Motor neuron (in vitro differentiated cells): ENCODE measurements at regions not wholly inside any gene's neighbourhood (a gene's known extent, or its start where the extent isn't known, plus 50 kb on each side); places are given as distances from the start of the nearest gene placed in this dataset.

Experiments
- ATAC-seq, 8 experiments: fragments of 200-7000 bp; cut with Tn5 transposase; replicated peaks in 6 of 8; 2 replicates each; pipeline ENCODE4 v1.8.0; 2021; ENCODE audit warnings: mild to moderate bottlenecking in 8 of 8, moderate library complexity in 8 of 8
- H3K27ac ChIP-seq, 2 donors: fragments of 250-450 bp; sonication (Bioruptor Pico); 2 replicates each; pipeline ENCODE4 v1.9.0; 2021; ENCODE audit warnings: antibody characterized with exemption in 2 of 2, mild to moderate bottlenecking in 2 of 2, moderate library complexity in 1 of 2
- H3K4me1 ChIP-seq, 2 donors: fragments of 250-450 bp; sonication (Bioruptor Pico); replicated peaks in 1 of 2; 2 replicates each; pipeline ENCODE4 v1.6.1; 2021; ENCODE audit warnings: antibody characterized with exemption in 2 of 2, mild to moderate bottlenecking in 2 of 2, moderate library complexity in 1 of 2
- H3K4me3 ChIP-seq, 5 donors: fragments of 250-450 bp; sonication (Bioruptor Pico); 2 replicates each; pipeline ENCODE4 v1.9.0; 2021; ENCODE audit warnings: antibody characterized with exemption in 5 of 5, mild to moderate bottlenecking in 5 of 5, moderate library complexity in 4 of 5
- WGBS, 10 experiments: fragments of 450-650 bp; shearing (Covaris generic); methylation state at CpG; one replicate each; pipeline ENCODE4 v1.0.0; 2022; 5-methylcytosine and 5-hydroxymethylcytosine counted together
- in situ Hi-C, 9 experiments: fragments of 400-800 bp; cut with MboI; loops; one replicate each; pipeline ENCODE4 v1.15.0; 2021; ENCODE audit warnings: low sequenced_read_pairs in 9 of 9, low pct_unique_long_range_greater_than_20kb in 2 of 9; ENCODE audit not compliant: unreplicated experiment in 9 of 9

GRCh38 chr9:95751520-95751790, 124.0 kb upstream of the ERCC6L2 start:
- H3K4me1 ChIP-seq, result peaks cover 22 to 24% of the 10 kb centered on the region in 2 donors
- no CpG with 5 or more reads among the region's 2 CpGs for WGBS, 10 experiments
- ATAC-seq, result no peak
- no peak overlapping the region for H3K4me3 ChIP-seq
- in situ Hi-C loops, result no loop called here
- no peak overlapping the region for H3K27ac ChIP-seq

GRCh38 chr9:95750725-95751519, 124.6 kb upstream of the ERCC6L2 start:
- WGBS, 10 experiments, result 49 to 97% (median 69%) methylated on average over 1 to 4 of the region's 11 CpGs; no CpG with 5 or more reads in 3 of the 10 experiments
- H3K27ac ChIP-seq, result no peak overlapping the region
- H3K4me3 ChIP-seq, result no peak overlapping the region
- in situ Hi-C loops, result no loop called here
- ATAC-seq, result peak in 2 of 8 experiments; percentile 28 to 82
- peaks cover 22 to 24% of the 10 kb centered on the region in 2 donors for H3K4me1 ChIP-seq

- WGBS, 10 experiments, result 47 to 100% (median 61%) methylated on average over 1 to 9 of the region's 9 CpGs; no CpG with 5 or more reads in 1 of the 10 experiments
- in situ Hi-C loops, result no loop called here
Measured at GRCh38 chr9:95749493-95749892, 126.0 kb upstream of the ERCC6L2 start.

GRCh38 chr9:95746408-95747180, 128.9 kb upstream of the ERCC6L2 start:
- in situ Hi-C loops, result no loop called here
- H3K27ac ChIP-seq, result no peak overlapping the region
- peaks cover 4 to 5% of the 10 kb centered on the region in 2 donors for H3K4me1 ChIP-seq
- WGBS, 10 experiments, result 17 to 67% (median 60%) methylated on average over 1 to 2 of the region's 4 CpGs; no CpG with 5 or more reads in 4 of the 10 experiments
- ATAC-seq, result peak in 5 of 8 experiments; percentile 30 to 78 (median 33)
- no peak overlapping the region for H3K4me3 ChIP-seq

More at GRCh38 chr9:95749493-95749892, 126.0 kb upstream of the ERCC6L2 start:
- Histone ChIP-seq H3K4me3 (no peak overlapping the region), H3K27ac (no peak overlapping the region), H3K4me1 (peaks cover 16 to 18% of the 10 kb centered on the region in 2 donors)
- no peak for ATAC-seq

GRCh38 chr9:95742821-95743220, 132.7 kb upstream of the ERCC6L2 start:
- WGBS, 10 experiments, result 40 to 100% (median 53%) methylated on average over 1 to 6 of the region's 6 CpGs; no CpG with 5 or more reads in 1 of the 10 experiments
- in situ Hi-C loops, result no loop called here
- Histone ChIP-seq H3K27ac (no peak overlapping the region), H3K4me3 (no peak overlapping the region), H3K4me1 (peaks cover 4 to 5% of the 10 kb centered on the region in 2 donors)
- ATAC-seq, result no peak

- no peak overlapping the region for H3K27ac ChIP-seq
- no peak overlapping the region for H3K4me3 ChIP-seq
- ATAC-seq, result no peak
- H3K4me1 ChIP-seq, result peaks cover 0 to 2% of the 10 kb centered on the region in 2 donors
- 27 to 100% (median 73%) methylated on average over 1 to 2 of the region's 2 CpGs; no CpG with 5 or more reads in 1 of the 10 experiments for WGBS, 10 experiments
- in situ Hi-C loops, result no loop called here
Measured at GRCh38 chr9:95741631-95742030, 133.9 kb upstream of the ERCC6L2 start.

- in situ Hi-C loops, result no loop called here
- 38 to 85% (median 83%) methylated on average over 2 to 9 of the region's 11 CpGs for WGBS, 10 experiments
- H3K4me1 ChIP-seq, result no peaks in the 10 kb centered on the region
Measured at GRCh38 chr9:95740217-95741004, 135.1 kb upstream of the ERCC6L2 start.

GRCh38 chr9:95738438-95738837, 137.1 kb upstream of the ERCC6L2 start:
- in situ Hi-C loops, result no loop called here
- Histone ChIP-seq H3K27ac (no peak overlapping the region), H3K4me1 (peaks cover 12 to 16% of the 10 kb centered on the region in 2 donors), H3K4me3 (no peak overlapping the region)
- 67 to 100% (median 74%) methylated on average over 1 to 4 of the region's 10 CpGs; no CpG with 5 or more reads in 5 of the 10 experiments for WGBS, 10 experiments
- no peak for ATAC-seq

More at GRCh38 chr9:95740217-95741004, 135.1 kb upstream of the ERCC6L2 start:
- Histone ChIP-seq H3K27ac (no peak overlapping the region), H3K4me3 (no peak overlapping the region)
- ATAC-seq, result no peak

- Histone ChIP-seq H3K27ac (no peak overlapping the region), H3K4me1 (peaks cover 12 to 18% of the 10 kb centered on the region in 2 donors), H3K4me3 (no peak overlapping the region)
- WGBS, 10 experiments, result 50 to 100% (median 79%) methylated on average over 1 to 10 of the region's 15 CpGs
- no peak for ATAC-seq
- in situ Hi-C loops, result no loop called here
Measured at GRCh38 chr9:95736891-95737522, 138.5 kb upstream of the ERCC6L2 start.

- in situ Hi-C loops, result no loop called here
- no peak overlapping the region for H3K27ac ChIP-seq
- peaks cover 12 to 18% of the 10 kb centered on the region in 2 donors for H3K4me1 ChIP-seq
- 57 to 100% (median 90%) methylated on average over 1 to 3 of the region's 5 CpGs; no CpG with 5 or more reads in 5 of the 10 experiments for WGBS, 10 experiments
- H3K4me3 ChIP-seq, result no peak overlapping the region
- ATAC-seq, result peak in 1 of 8 experiments; percentile 50
Measured at GRCh38 chr9:95736370-95736769, 139.1 kb upstream of the ERCC6L2 start.

GRCh38 chr9:95735701-95736100, 139.8 kb upstream of the ERCC6L2 start:
- no peak for ATAC-seq
- in situ Hi-C loops, result no loop called here
- no peak overlapping the region for H3K4me3 ChIP-seq

More at GRCh38 chr9:95735701-95736100, 139.8 kb upstream of the ERCC6L2 start:
- peaks cover 12 to 18% of the 10 kb centered on the region in 2 donors for H3K4me1 ChIP-seq
- 88 to 100% (median 100%) methylated on average over 1 of the region's 1 CpG; no CpG with 5 or more reads in 4 of the 10 experiments for WGBS, 10 experiments
- no peak overlapping the region for H3K27ac ChIP-seq
